ENCODE measurements at regions not wholly inside any gene's neighbourhood (a gene's known extent, or its start where the extent isn't known, plus 50 kb on each side); places are given as distances from the start of the nearest gene placed in this dataset.
"Not testable (repeated sequence)": the region's sequence is repeated elsewhere in the genome, so short reads cannot be mapped to it uniquely, and the experiment has no call there.

DNA sequence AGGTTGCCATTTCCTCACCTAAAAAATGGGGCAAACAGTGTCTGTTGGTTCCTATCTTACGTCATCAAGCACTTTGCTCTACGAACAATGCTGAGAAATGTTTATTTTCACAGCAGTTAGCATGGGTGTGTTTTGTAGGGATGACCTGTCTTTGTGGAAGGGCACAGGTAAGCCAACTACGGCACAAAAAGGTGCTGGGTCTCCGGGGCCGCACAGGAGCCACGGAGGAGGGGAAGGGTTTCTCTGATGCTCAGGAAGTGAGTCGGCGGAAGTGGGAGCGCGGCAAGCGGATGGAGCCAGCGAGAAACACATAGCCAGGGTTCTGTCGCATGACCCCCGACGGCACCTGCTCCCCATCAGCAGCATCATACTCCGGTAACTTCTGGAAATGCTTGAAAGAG, 65.6 kb upstream of the TCL1B start:
- peak overlapping the region; percentile 61 for H3K4me3 ChIP-seq (replicated peaks; ENCODE audit: insufficient read depth, low read length)
- DNase-seq (ENCODE audit: low read depth in 1 of 2, low spot score in 1 of 2), result peak in 1 of 2 experiments; percentile 35
- no peak overlapping the region for H3K27ac ChIP-seq (replicated peaks)
- TF ChIP-seq, protein P1, sequence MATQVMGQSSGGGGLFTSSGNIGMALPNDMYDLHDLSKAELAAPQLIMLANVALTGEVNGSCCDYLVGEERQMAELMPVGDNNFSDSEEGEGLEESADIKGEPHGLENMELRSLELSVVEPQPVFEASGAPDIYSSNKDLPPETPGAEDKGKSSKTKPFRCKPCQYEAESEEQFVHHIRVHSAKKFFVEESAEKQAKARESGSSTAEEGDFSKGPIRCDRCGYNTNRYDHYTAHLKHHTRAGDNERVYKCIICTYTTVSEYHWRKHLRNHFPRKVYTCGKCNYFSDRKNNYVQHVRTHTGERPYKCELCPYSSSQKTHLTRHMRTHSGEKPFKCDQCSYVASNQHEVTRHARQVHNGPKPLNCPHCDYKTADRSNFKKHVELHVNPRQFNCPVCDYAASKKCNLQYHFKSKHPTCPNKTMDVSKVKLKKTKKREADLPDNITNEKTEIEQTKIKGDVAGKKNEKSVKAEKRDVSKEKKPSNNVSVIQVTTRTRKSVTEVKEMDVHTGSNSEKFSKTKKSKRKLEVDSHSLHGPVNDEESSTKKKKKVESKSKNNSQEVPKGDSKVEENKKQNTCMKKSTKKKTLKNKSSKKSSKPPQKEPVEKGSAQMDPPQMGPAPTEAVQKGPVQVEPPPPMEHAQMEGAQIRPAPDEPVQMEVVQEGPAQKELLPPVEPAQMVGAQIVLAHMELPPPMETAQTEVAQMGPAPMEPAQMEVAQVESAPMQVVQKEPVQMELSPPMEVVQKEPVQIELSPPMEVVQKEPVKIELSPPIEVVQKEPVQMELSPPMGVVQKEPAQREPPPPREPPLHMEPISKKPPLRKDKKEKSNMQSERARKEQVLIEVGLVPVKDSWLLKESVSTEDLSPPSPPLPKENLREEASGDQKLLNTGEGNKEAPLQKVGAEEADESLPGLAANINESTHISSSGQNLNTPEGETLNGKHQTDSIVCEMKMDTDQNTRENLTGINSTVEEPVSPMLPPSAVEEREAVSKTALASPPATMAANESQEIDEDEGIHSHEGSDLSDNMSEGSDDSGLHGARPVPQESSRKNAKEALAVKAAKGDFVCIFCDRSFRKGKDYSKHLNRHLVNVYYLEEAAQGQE (IDR thresholded peaks at IDR 0.05; ENCODE audit: insufficient replicate concordance, low read depth), result no peak
- TF ChIP-seq POLR2AphosphoS5 (IDR thresholded peaks at IDR 0.05; ENCODE audit: low read depth), result no peak
- peak; percentile 88 for TF ChIP-seq GABPA (IDR thresholded peaks at IDR 0.05; ENCODE audit: low read depth)
- 0 out of 2 replicates have a peak, but pooled peaks have one; percentile 1 for TF ChIP-seq SPI1 (IDR thresholded peaks at IDR 0.05; ENCODE audit: borderline replicate concordance, low read depth)
- TF ChIP-seq, protein P2, sequence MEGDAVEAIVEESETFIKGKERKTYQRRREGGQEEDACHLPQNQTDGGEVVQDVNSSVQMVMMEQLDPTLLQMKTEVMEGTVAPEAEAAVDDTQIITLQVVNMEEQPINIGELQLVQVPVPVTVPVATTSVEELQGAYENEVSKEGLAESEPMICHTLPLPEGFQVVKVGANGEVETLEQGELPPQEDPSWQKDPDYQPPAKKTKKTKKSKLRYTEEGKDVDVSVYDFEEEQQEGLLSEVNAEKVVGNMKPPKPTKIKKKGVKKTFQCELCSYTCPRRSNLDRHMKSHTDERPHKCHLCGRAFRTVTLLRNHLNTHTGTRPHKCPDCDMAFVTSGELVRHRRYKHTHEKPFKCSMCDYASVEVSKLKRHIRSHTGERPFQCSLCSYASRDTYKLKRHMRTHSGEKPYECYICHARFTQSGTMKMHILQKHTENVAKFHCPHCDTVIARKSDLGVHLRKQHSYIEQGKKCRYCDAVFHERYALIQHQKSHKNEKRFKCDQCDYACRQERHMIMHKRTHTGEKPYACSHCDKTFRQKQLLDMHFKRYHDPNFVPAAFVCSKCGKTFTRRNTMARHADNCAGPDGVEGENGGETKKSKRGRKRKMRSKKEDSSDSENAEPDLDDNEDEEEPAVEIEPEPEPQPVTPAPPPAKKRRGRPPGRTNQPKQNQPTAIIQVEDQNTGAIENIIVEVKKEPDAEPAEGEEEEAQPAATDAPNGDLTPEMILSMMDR (IDR thresholded peaks at IDR 0.05; ENCODE audit: insufficient read depth, low read length), result no peak
- peaks cover 10% of the 10 kb centered on the region for H3K27me3 ChIP-seq (ENCODE audit: insufficient read depth, poor library complexity, severe bottlenecking)

DNA sequence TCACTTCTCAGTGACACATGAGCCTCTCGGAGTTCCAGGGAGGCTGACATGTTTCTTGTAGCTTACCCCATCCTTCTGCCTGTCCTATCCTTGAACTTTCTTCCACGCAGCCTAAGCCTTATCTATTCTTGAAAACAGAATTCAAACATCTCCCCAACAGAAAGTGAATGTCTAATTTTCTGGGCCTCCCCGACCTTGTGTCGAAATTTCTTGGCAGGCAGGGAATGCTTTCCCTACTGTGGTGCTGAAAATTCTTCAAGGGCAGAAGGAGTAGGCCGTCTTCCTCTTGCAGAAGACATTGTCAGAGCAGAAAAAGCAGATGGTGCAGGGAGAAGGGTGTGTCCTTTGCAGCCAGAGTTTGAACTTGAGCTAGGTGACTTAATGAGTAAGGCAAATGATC, 63.0 kb upstream of the TCL1B start:
- H3K27ac ChIP-seq (replicated peaks), result no peak overlapping the region
- no peak for TF ChIP-seq POLR2AphosphoS5 (IDR thresholded peaks at IDR 0.05; ENCODE audit: low read depth)
- TF ChIP-seq, protein P2 (IDR thresholded peaks at IDR 0.05; ENCODE audit: insufficient read depth, low read length), result no peak
- no peak for TF ChIP-seq SPI1 (IDR thresholded peaks at IDR 0.05; ENCODE audit: borderline replicate concordance, low read depth)
- TF ChIP-seq GABPA (IDR thresholded peaks at IDR 0.05; ENCODE audit: low read depth), result no peak
- TF ChIP-seq, protein P1 (IDR thresholded peaks at IDR 0.05; ENCODE audit: insufficient replicate concordance, low read depth), result peak; percentile 74
- no peak for DNase-seq (ENCODE audit: low read depth in 1 of 2, low spot score in 1 of 2)

DNA sequence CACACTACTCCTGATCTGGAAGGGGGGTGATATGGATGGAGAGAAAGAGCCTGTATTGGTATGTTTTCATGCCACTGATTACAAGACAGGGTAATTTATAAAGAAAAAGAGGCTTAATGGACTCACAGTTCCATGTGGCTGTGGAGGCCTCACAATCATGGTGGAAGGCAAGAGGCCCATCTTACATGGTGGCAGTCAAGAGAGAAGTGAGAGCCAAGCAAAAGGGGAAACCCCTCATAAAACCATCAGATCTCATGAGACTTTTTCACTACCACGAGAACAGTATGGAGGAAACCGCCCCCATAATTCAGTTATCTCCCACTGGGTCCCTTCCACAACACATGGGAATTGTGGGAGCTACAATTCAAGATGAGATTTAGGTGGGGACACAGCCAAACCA, 60.5 kb upstream of the TCL1B start:
- DNase-seq (ENCODE audit: low read depth in 1 of 2, low spot score in 1 of 2); H3K27me3 ChIP-seq (ENCODE audit: insufficient read depth, poor library complexity, severe bottlenecking); H3K4me3 ChIP-seq (replicated peaks; ENCODE audit: insufficient read depth, low read length); H3K27ac ChIP-seq (replicated peaks): not testable (repeated sequence)

More for the DNA sequence above, 63.0 kb upstream of the TCL1B start:
- Histone ChIP-seq H3K27me3 (ENCODE audit: insufficient read depth, poor library complexity, severe bottlenecking) (no peaks in the 10 kb centered on the region), H3K4me3 (replicated peaks; ENCODE audit: insufficient read depth, low read length) (no peak overlapping the region)

DNA sequence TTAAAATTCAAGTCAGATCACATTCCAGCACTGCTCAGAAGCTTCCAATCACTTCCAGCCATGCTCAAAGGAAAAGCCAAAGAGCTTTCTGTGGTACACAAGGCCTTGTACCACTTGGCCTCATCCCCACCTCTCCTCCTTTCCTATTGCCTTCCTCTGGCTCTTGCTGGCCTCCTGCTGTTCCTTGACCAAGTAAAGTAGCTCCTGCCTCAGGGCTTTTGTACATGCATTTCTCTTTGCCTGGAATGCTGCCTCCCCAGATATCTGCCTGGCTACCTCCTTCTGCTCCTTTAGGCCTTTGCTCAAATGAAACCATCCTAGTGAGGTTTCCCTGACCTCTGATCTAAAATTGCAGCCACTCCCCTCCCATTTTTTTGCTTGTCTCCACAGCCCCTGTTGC, 51.2 kb upstream of the TCL1B start:
- no peak overlapping the region for H3K4me3 ChIP-seq (replicated peaks; ENCODE audit: insufficient read depth, low read length)
- no peak overlapping the region for H3K27ac ChIP-seq (replicated peaks)
- no peak for DNase-seq (ENCODE audit: low read depth in 1 of 2, low spot score in 1 of 2)
- TF ChIP-seq SPI1 (IDR thresholded peaks at IDR 0.05; ENCODE audit: borderline replicate concordance, low read depth) (no peak), GABPA (IDR thresholded peaks at IDR 0.05; ENCODE audit: low read depth) (no peak), POLR2AphosphoS5 (IDR thresholded peaks at IDR 0.05; ENCODE audit: low read depth) (no peak)
- TF ChIP-seq, protein P2 (IDR thresholded peaks at IDR 0.05; ENCODE audit: insufficient read depth, low read length), result no peak
- TF ChIP-seq, protein P1 (IDR thresholded peaks at IDR 0.05; ENCODE audit: insufficient replicate concordance, low read depth), result no peak
- no peaks in the 10 kb centered on the region for H3K27me3 ChIP-seq (ENCODE audit: insufficient read depth, poor library complexity, severe bottlenecking)
